Spleen (tissue), 7 donors: ENCODE measurements at regions not wholly inside any gene's neighbourhood (a gene's known extent, or its start where the extent isn't known, plus 50 kb on each side); places are given as distances from the start of the nearest gene placed in this dataset.

Source experiments
- CTCF ChIP-seq, 11 experiments: fragments of 200-600 bp in 7 of 11; fragments of 450-650 bp in 4 of 11; sonication (generic) in 4 of 11; IDR thresholded peaks in 8 of 11; conservative IDR thresholded peaks in 3 of 11; 1 replicate in 7 of 11; 2 replicates in 4 of 11; pipeline versions ENCODE4 v1.4.0 to v1.8.0; 2016 to 2021; ENCODE audit warnings: antibody characterized with exemption in 11 of 11, inconsistent platforms in 4 of 11, mild to moderate bottlenecking in 1 of 11
- POLR2A ChIP-seq, 3 donors: fragments of 450-650 bp; IDR thresholded peaks; one replicate each; pipeline ENCODE4 v1.5.1; 2017; ENCODE audit warnings: antibody characterized with exemption in 3 of 3, mild to moderate bottlenecking in 1 of 3
- donor health status: DM: no; HTN: no; CAD: no; lungs with moderate emphysema.
- donor health status: DM: no; HTN: no; CAD: no.
- donor health status: DM: no; HTN: no; CAD: no.

GRCh38 chr2:176991411-176991810 is 221.2 kb upstream of the HNRNPA3 start:
- TF ChIP-seq CTCF (IDR thresholded peaks at IDR 0.05 in 8 of 11, conservative IDR thresholded peaks at IDR 0.05 in 3 of 11), result no peak
- no peak for TF ChIP-seq POLR2A (IDR thresholded peaks at IDR 0.05)
